BE2C (cell line): ENCODE measurements at regions not wholly inside any gene's neighbourhood (a gene's known extent, or its start where the extent isn't known, plus 50 kb on each side); places are given as distances from the start of the nearest gene placed in this dataset.

Source experiments
- DNase-seq: peaks from one replicate; pipeline ENCODE4 v3.0.0-alpha.2; 2020
- H3K27me3 ChIP-seq: fragments of 250-450 bp; sonication (Bioruptor Pico); 2 replicates; pipeline ENCODE4 v1.5.1; 2020; ENCODE audit warnings: mild to moderate bottlenecking
- H3K36me3 ChIP-seq: fragments of 250-450 bp; sonication (Bioruptor Pico); 2 replicates; pipeline ENCODE4 v1.5.1; 2020; ENCODE audit warnings: mild to moderate bottlenecking
- H3K4me1 ChIP-seq: fragments of 250-450 bp; sonication (Bioruptor Pico); 2 replicates; pipeline ENCODE4 v1.5.1; 2020
- H3K4me3 ChIP-seq: 2 replicates; pipeline ENCODE4 v1.5.1; 2011; ENCODE audit warnings: low read depth, low read length
- H3K9me3 ChIP-seq: fragments of 250-450 bp; sonication (Bioruptor Pico); 2 replicates; pipeline ENCODE4 v1.5.1; 2020
- CTCF ChIP-seq: IDR thresholded peaks from 2 replicates; pipeline ENCODE4 v1.5.1; 2012; ENCODE audit warnings: mild to moderate bottlenecking, low read depth, low read length

- DNase-seq: no peak
- no peak for TF ChIP-seq CTCF
- H3K36me3 ChIP-seq: no peaks in the 10 kb centered on the region
- no peaks in the 10 kb centered on the region for H3K4me1 ChIP-seq
- no peaks in the 10 kb centered on the region for H3K27me3 ChIP-seq
- no peaks in the 10 kb centered on the region for H3K9me3 ChIP-seq
- H3K4me3 ChIP-seq: no peak overlapping the region
Measured at GRCh38 chr6:55994531-55994930, 119.1 kb upstream of the BMP5 start.

DNA sequence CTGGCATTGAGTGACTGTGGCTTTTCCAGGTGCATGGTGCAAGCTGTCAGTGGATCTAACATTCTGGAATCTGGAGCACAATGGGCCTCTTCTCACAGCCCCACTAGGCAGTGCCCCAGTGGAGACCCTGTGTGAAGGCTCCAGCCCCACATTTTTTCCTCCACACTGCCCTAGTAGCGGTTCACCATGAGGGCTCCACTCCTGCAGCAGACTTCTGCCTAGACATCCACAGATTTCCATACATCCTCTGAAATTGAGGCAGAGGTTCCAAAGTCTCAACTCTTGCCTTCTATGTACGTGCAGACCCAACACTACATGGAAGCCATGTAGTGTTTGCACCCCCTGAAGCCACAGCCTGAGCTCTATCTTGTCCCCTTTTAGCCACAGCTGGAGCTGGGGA is 118.0 kb upstream of the BMP5 start:
- no peaks in the 10 kb centered on the region for H3K27me3 ChIP-seq
- TF ChIP-seq CTCF: no peak
- no peak overlapping the region for H3K4me3 ChIP-seq
- H3K36me3 ChIP-seq: no peaks in the 10 kb centered on the region
- DNase-seq: no peak
- H3K4me1 ChIP-seq: no peaks in the 10 kb centered on the region
- no peaks in the 10 kb centered on the region for H3K9me3 ChIP-seq

GRCh38 chr6:55992546-55992945 is 117.2 kb upstream of the BMP5 start:
- no peak for DNase-seq
- Histone ChIP-seq H3K27me3 (no peaks in the 10 kb centered on the region), H3K9me3 (no peaks in the 10 kb centered on the region), H3K36me3 (no peaks in the 10 kb centered on the region), H3K4me1 (no peaks in the 10 kb centered on the region), H3K4me3 (no peak overlapping the region)
- TF ChIP-seq CTCF: no peak

DNA sequence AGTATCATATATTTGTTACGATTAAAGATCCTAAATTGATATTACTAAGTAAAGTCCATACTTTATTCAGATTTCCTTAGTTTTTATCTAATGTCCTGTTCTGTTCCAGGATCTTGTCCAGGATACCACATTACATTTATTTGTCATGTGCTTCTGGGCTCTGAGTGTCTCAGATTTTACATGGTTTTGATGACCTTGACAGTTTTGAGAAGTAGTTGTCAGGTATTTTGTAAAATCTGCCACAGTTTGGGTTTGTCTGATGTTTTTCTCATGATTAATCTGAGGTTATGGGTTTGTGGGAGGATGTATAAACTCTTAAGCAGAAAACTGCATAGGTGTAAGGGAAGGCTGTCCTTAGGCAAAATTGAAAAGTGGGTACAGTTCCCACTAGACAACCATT is 109.9 kb upstream of the BMP5 start:
- Histone ChIP-seq H3K36me3 (no peaks in the 10 kb centered on the region), H3K4me1 (no peaks in the 10 kb centered on the region), H3K4me3 (no peak overlapping the region), H3K27me3 (no peaks in the 10 kb centered on the region), H3K9me3 (no peaks in the 10 kb centered on the region)
- no peak for DNase-seq
- no peak for TF ChIP-seq CTCF

DNA sequence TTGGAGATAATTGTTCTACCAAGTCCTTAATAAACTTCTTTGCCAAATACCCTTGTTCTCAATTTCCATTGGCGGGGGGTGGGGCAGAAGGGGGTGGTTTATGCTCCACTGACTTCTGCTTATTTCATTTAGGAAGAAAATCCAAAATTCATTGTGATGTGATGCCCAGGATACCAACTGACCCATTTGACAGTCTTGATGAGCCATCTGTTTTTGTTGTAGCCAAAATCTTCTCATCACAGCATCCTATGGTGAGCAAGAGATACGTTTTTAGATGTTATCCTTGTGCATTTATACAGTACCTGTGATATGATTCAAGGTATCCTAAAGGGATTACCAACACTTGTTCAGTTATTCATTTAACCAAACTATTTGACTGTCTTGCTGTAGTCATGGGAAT is 108.5 kb upstream of the BMP5 start:
- no peak for TF ChIP-seq CTCF
- H3K27me3 ChIP-seq: no peaks in the 10 kb centered on the region
- no peaks in the 10 kb centered on the region for H3K4me1 ChIP-seq
- H3K9me3 ChIP-seq: no peaks in the 10 kb centered on the region
- DNase-seq: no peak
- no peaks in the 10 kb centered on the region for H3K36me3 ChIP-seq
- no peak overlapping the region for H3K4me3 ChIP-seq

GRCh38 chr6:55981660-55982059 is 106.3 kb upstream of the BMP5 start:
- no peaks in the 10 kb centered on the region for H3K9me3 ChIP-seq
- H3K36me3 ChIP-seq: no peaks in the 10 kb centered on the region
- no peaks in the 10 kb centered on the region for H3K4me1 ChIP-seq
- TF ChIP-seq CTCF: no peak
- no peak for DNase-seq
- H3K4me3 ChIP-seq: no peak overlapping the region
- H3K27me3 ChIP-seq: no peaks in the 10 kb centered on the region
